ENCODE measurements at regions not wholly inside any gene's neighbourhood (a gene's known extent, or its start where the extent isn't known, plus 50 kb on each side); places are given as distances from the start of the nearest gene placed in this dataset.

- Histone ChIP-seq H3K27me3 (replicated peaks; ENCODE audit: control insufficient read depth, insufficient read depth, low read length) (no peaks in the 10 kb centered on the region), H3K4me1 (no peaks in the 10 kb centered on the region), H3K4me3 (ENCODE audit: low read depth, low read length) (no peak overlapping the region), H3K36me3 (ENCODE audit: control insufficient read depth, insufficient read depth, low read length) (no peaks in the 10 kb centered on the region), H3K9me3 (no peaks in the 10 kb centered on the region)
- BruUV-seq (replicated peaks), result no TSS peak
- DNase-seq, result no peak
- Mint-ChIP-seq H3K4me3 (ENCODE audit: unreplicated experiment) (no peak overlapping the region), H3K36me3 (ENCODE audit: insufficient read depth, unreplicated experiment) (no peaks in the 10 kb centered on the region), H3K4me1 (ENCODE audit: low read depth, unreplicated experiment) (no peaks in the 10 kb centered on the region), H3K27ac (ENCODE audit: unreplicated experiment) (no peak overlapping the region), H3K9me3 (ENCODE audit: unreplicated experiment) (no peaks in the 10 kb centered on the region), H3K27me3 (ENCODE audit: insufficient read depth, unreplicated experiment) (no peaks in the 10 kb centered on the region)
- POLR2A ChIA-PET, result no interaction called here
- intact Hi-C loops (cut with micrococcal nuclease; ENCODE audit: unreplicated experiment), result no loop called here
- CTCF ChIA-PET, result no interaction called here
- no peak for TF ChIP-seq CTCF (IDR thresholded peaks at IDR 0.05; ENCODE audit: insufficient read depth in 1 of 2, low read depth in 1 of 2, low read length in 1 of 2, severe bottlenecking in 1 of 2, unreplicated experiment in 1 of 2)
Observed at GRCh38 chr18:60984510-60984909, 348.7 kb upstream of the CDH20 start.

GRCh38 chr18:60987963-60988362 is 345.3 kb upstream of the CDH20 start:
- H3K36me3 ChIP-seq (ENCODE audit: control insufficient read depth, insufficient read depth, low read length), result no peaks in the 10 kb centered on the region
- no peaks in the 10 kb centered on the region for H3K4me1 ChIP-seq
- CTCF ChIA-PET, result no interaction called here
- no peaks in the 10 kb centered on the region for H3K27me3 ChIP-seq (replicated peaks; ENCODE audit: control insufficient read depth, insufficient read depth, low read length)
- Mint-ChIP-seq H3K27me3 (ENCODE audit: insufficient read depth, unreplicated experiment) (no peaks in the 10 kb centered on the region), H3K4me1 (ENCODE audit: low read depth, unreplicated experiment) (no peaks in the 10 kb centered on the region), H3K4me3 (ENCODE audit: unreplicated experiment) (no peak overlapping the region), H3K9me3 (ENCODE audit: unreplicated experiment) (no peaks in the 10 kb centered on the region), H3K27ac (ENCODE audit: unreplicated experiment) (no peak overlapping the region), H3K36me3 (ENCODE audit: insufficient read depth, unreplicated experiment) (no peaks in the 10 kb centered on the region)
- H3K4me3 ChIP-seq (ENCODE audit: low read depth, low read length), result no peak overlapping the region
- no peak for DNase-seq
- H3K9me3 ChIP-seq, result no peaks in the 10 kb centered on the region
- no peak for TF ChIP-seq CTCF (IDR thresholded peaks at IDR 0.05; ENCODE audit: insufficient read depth in 1 of 2, low read depth in 1 of 2, low read length in 1 of 2, severe bottlenecking in 1 of 2, unreplicated experiment in 1 of 2)
- BruUV-seq (replicated peaks), result no TSS peak
- intact Hi-C loops (cut with micrococcal nuclease; ENCODE audit: unreplicated experiment), result no loop called here
- POLR2A ChIA-PET, result no interaction called here

DNA sequence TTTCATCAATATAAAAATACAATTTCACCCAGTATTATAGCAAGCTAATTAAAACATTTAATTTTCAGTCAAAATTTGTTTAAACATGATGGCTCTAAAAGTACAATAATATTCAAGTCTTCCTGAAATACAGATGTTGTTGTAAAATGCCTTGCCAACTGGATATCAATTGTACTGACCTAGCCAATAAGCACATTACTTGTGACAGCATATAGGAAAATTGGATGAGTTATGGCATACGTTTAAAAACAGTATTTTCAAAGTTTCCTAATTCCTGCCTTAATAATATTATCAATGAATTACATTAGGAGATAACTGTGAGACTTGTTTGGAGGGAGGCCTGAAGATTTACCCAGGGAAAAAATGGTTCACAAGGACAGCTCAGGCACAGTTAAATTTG is 336.9 kb upstream of the CDH20 start:
- no peak for TF ChIP-seq CTCF (IDR thresholded peaks at IDR 0.05; ENCODE audit: insufficient read depth in 1 of 2, low read depth in 1 of 2, low read length in 1 of 2, severe bottlenecking in 1 of 2, unreplicated experiment in 1 of 2)
- H3K27me3 ChIP-seq (replicated peaks; ENCODE audit: control insufficient read depth, insufficient read depth, low read length), result no peaks in the 10 kb centered on the region
- no TSS peak for BruUV-seq (replicated peaks)
- Mint-ChIP-seq H3K9me3 (ENCODE audit: unreplicated experiment) (no peaks in the 10 kb centered on the region), H3K4me1 (ENCODE audit: low read depth, unreplicated experiment) (no peaks in the 10 kb centered on the region), H3K27me3 (ENCODE audit: insufficient read depth, unreplicated experiment) (peaks cover 5% of the 10 kb centered on the region), H3K27ac (ENCODE audit: unreplicated experiment) (no peak overlapping the region), H3K36me3 (ENCODE audit: insufficient read depth, unreplicated experiment) (no peaks in the 10 kb centered on the region), H3K4me3 (ENCODE audit: unreplicated experiment) (no peak overlapping the region)
- ChIA-PET POLR2A (no interaction called here), CTCF (no interaction called here)
- H3K4me3 ChIP-seq (ENCODE audit: low read depth, low read length), result no peak overlapping the region
- no peaks in the 10 kb centered on the region for H3K36me3 ChIP-seq (ENCODE audit: control insufficient read depth, insufficient read depth, low read length)
- intact Hi-C loops (cut with micrococcal nuclease; ENCODE audit: unreplicated experiment), result no loop called here
- H3K9me3 ChIP-seq, result no peaks in the 10 kb centered on the region
- no peaks in the 10 kb centered on the region for H3K4me1 ChIP-seq
- no peak for DNase-seq

All from Caco-2 (cell line).